ENCODE measurements at regions not wholly inside any gene's neighbourhood (a gene's known extent, or its start where the extent isn't known, plus 50 kb on each side); places are given as distances from the start of the nearest gene placed in this dataset.

GRCh38 chr5:76007904-76008303 is 75.3 kb upstream of the SV2C start:
- WGBS, 2 experiments (ENCODE audit: extremely low coverage in 1 of 2, insufficient coverage in 1 of 2, insufficient read length in 1 of 2, insufficient replicate concordance in 2 of 2, low coverage in 1 of 2, low lambda C conversion rate in 2 of 2, missing lambda C conversion rate in 1 of 2), result 91% methylated on average over 2 of the region's 2 CpGs; no CpG with 5 or more reads in 1 of the 2 experiments

More at GRCh38 chr5:76007904-76008303, 75.3 kb upstream of the SV2C start:
- Histone ChIP-seq H3K79me1 (ENCODE audit: low read depth, low read length) (no peaks in the 10 kb centered on the region), H2AK5ac (ENCODE audit: low read depth, low read length) (no peak overlapping the region), H4K5ac (ENCODE audit: insufficient read length, low read depth, low read length) (no peak overlapping the region), H3K4me1 (replicated peaks in 1 of 4; ENCODE audit: control insufficient read depth in 3 of 4, insufficient read depth in 4 of 4, low read length in 3 of 4) (no peaks in the 10 kb centered on the region), H3K23ac (ENCODE audit: insufficient read length) (no peak overlapping the region), H3K36me3 (ENCODE audit: control insufficient read depth in 2 of 4, insufficient read depth in 4 of 4, low read length in 3 of 4) (no peaks in the 10 kb centered on the region), H2BK15ac (ENCODE audit: low read length) (no peak overlapping the region), H3K18ac (ENCODE audit: extremely low read depth, low read length) (no peak overlapping the region), H4K91ac (replicated peaks; ENCODE audit: insufficient read length, low read length) (no peak overlapping the region), H3K4me3 (ENCODE audit: extremely low read depth in 1 of 4, insufficient read depth in 2 of 4, low read depth in 3 of 4, low read length in 4 of 4) (no peak overlapping the region), H3K4me2 (ENCODE audit: insufficient read depth in 1 of 2, low read depth in 2 of 2, low read length in 2 of 2) (no peak overlapping the region), H2AFZ (ENCODE audit: low read length) (no peak overlapping the region), H3K79me2 (ENCODE audit: control insufficient read depth in 1 of 2, insufficient read depth in 2 of 2, low read length in 2 of 2) (no peaks in the 10 kb centered on the region), H2BK12ac (ENCODE audit: low read depth, low read length) (no peak overlapping the region), H3K9ac (replicated peaks in 1 of 4; ENCODE audit: extremely low read depth in 1 of 4, low read depth in 3 of 4, low read length in 3 of 4) (no peak overlapping the region), H3K14ac (ENCODE audit: insufficient read length) (no peak overlapping the region), H3K23me2 (ENCODE audit: low read depth, low read length) (no peaks in the 10 kb centered on the region), H2BK20ac (ENCODE audit: low read length) (no peak overlapping the region), H3K9me3 (ENCODE audit: insufficient read depth in 2 of 2, low read depth in 1 of 2, low read length in 1 of 2) (no peaks in the 10 kb centered on the region), H3K56ac (replicated peaks; ENCODE audit: insufficient read length, low read depth, low read length) (no peak overlapping the region), H2BK5ac (ENCODE audit: low read depth, low read length) (no peak overlapping the region), H3K27me3 (replicated peaks in 1 of 4; ENCODE audit: control insufficient read depth in 3 of 4, extremely low read depth in 1 of 4, insufficient read depth in 3 of 4, low read length in 3 of 4) (no peaks in the 10 kb centered on the region), H3K27ac (ENCODE audit: low read depth, low read length) (no peak overlapping the region; the same call in 1 of the 2 replicates), H4K20me1 (replicated peaks in 1 of 2; ENCODE audit: control insufficient read depth in 1 of 2, insufficient read depth in 2 of 2, low read length in 2 of 2) (no peaks in the 10 kb centered on the region), H3K4ac (replicated peaks; ENCODE audit: insufficient read length, low read depth, low read length) (no peak overlapping the region), H4K8ac (ENCODE audit: extremely low read depth, insufficient read depth, low read length) (no peak overlapping the region), H2BK120ac (replicated peaks; ENCODE audit: low read depth, low read length) (no peak overlapping the region)
- no peak for FAIRE-seq
- TF ChIP-seq ATF2 (IDR thresholded peaks at IDR 0.05; ENCODE audit: low read length) (no peak), JUND (IDR thresholded peaks at IDR 0.05; ENCODE audit: low read length) (no peak)
- DNase-seq (ENCODE audit: low read depth in 1 of 2, low spot score in 2 of 2), result no peak
- ChIA-PET POLR2A (ENCODE audit: partially characterized antibody) (no interaction called here), CTCF (ENCODE audit: partially characterized antibody) (no interaction called here)

Measured in H1 (cell line).